ENCODE measurements at regions not wholly inside any gene's neighbourhood (a gene's known extent, or its start where the extent isn't known, plus 50 kb on each side); places are given as distances from the start of the nearest gene placed in this dataset.

DNA sequence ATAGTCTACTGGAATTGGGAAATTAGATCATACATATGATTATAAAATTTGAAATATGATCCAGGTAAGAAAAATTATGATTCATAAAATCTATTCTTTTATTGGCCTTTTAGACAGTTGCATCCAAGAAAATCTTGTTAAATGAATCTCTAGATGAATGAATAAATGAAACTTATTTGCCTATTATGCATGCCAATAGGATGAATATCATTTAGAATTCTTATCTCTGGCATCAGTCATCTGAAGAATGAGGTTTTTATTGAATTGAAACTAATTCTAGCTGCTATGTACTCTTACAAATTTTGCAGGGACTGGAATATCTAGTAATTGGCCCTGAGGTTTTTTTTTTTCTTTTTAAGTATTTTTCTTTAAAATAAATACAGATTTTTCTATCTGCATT is 475.5 kb downstream of the NAV3 start:
- Mint-ChIP-seq H3K4me1 (ENCODE audit: unreplicated experiment) (peaks cover 3% of the 10 kb centered on the region), H3K9me3 (ENCODE audit: unreplicated experiment) (no peaks in the 10 kb centered on the region), H3K27me3 (ENCODE audit: unreplicated experiment) (peaks cover 4% of the 10 kb centered on the region), H3K27ac (ENCODE audit: unreplicated experiment) (no peak overlapping the region), H3K4me3 (ENCODE audit: unreplicated experiment) (no peak overlapping the region), H3K36me3 (ENCODE audit: unreplicated experiment) (no peaks in the 10 kb centered on the region)
- DNase-seq (ENCODE audit: extremely low spot score, unreplicated experiment), result no peak
- TF ChIP-seq, protein P1, sequence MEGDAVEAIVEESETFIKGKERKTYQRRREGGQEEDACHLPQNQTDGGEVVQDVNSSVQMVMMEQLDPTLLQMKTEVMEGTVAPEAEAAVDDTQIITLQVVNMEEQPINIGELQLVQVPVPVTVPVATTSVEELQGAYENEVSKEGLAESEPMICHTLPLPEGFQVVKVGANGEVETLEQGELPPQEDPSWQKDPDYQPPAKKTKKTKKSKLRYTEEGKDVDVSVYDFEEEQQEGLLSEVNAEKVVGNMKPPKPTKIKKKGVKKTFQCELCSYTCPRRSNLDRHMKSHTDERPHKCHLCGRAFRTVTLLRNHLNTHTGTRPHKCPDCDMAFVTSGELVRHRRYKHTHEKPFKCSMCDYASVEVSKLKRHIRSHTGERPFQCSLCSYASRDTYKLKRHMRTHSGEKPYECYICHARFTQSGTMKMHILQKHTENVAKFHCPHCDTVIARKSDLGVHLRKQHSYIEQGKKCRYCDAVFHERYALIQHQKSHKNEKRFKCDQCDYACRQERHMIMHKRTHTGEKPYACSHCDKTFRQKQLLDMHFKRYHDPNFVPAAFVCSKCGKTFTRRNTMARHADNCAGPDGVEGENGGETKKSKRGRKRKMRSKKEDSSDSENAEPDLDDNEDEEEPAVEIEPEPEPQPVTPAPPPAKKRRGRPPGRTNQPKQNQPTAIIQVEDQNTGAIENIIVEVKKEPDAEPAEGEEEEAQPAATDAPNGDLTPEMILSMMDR (IDR thresholded peaks at IDR 0.05), result no peak

DNA sequence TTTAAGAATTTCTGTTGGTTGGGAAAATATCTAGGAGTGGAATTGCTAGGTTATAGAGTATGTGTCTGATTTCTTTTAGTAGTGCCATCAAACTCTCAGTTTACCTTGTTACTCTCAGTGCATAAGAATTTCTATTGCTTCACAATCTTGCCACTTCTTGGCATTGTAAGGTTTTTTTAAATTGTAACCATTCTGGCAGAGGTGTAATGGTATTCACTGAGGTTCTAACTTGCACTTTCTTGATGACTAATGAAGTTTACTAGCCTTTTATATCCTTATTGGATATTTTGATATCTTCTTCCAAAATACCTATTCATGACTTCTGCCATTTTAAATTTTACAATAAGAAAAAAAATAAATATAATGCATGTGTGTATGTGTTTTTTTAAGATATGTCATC is 478.0 kb downstream of the NAV3 start:
- H3K9me3 Mint-ChIP-seq (ENCODE audit: unreplicated experiment), result no peaks in the 10 kb centered on the region
- no peak overlapping the region for H3K27ac Mint-ChIP-seq (ENCODE audit: unreplicated experiment)
- H3K4me1 Mint-ChIP-seq (ENCODE audit: unreplicated experiment), result no peaks in the 10 kb centered on the region
- H3K27me3 Mint-ChIP-seq (ENCODE audit: unreplicated experiment), result no peaks in the 10 kb centered on the region
- no peak overlapping the region for H3K4me3 Mint-ChIP-seq (ENCODE audit: unreplicated experiment)
- no peaks in the 10 kb centered on the region for H3K36me3 Mint-ChIP-seq (ENCODE audit: unreplicated experiment)
- no peak for DNase-seq (ENCODE audit: extremely low spot score, unreplicated experiment)
- TF ChIP-seq, protein P1 (IDR thresholded peaks at IDR 0.05), result no peak

DNA sequence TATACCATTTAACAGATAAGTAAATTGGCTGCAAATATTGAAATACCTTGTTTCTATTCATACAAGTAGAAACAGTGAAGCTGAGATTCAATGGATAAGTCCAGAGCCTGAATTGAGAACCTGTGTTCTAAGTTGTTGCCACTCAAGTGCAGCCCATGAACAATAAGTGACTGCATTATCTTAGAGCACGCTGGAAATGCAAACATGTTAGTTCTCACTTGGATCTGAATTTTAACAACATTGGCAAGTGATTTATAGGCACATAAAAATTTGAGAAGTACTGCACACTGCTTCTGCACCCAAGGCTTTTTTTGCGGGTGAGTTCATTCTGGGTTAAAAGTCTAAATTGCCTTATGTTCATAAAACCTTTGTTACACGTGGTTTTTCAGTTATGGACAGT is 484.3 kb downstream of the NAV3 start:
- H3K4me3 Mint-ChIP-seq (ENCODE audit: unreplicated experiment), result no peak overlapping the region
- H3K4me1 Mint-ChIP-seq (ENCODE audit: unreplicated experiment), result no peaks in the 10 kb centered on the region
- peaks cover 6% of the 10 kb centered on the region for H3K9me3 Mint-ChIP-seq (ENCODE audit: unreplicated experiment)
- H3K27ac Mint-ChIP-seq (ENCODE audit: unreplicated experiment), result no peak overlapping the region
- H3K27me3 Mint-ChIP-seq (ENCODE audit: unreplicated experiment), result peaks cover 31% of the 10 kb centered on the region
- no peak for DNase-seq (ENCODE audit: extremely low spot score, unreplicated experiment)
- no peaks in the 10 kb centered on the region for H3K36me3 Mint-ChIP-seq (ENCODE audit: unreplicated experiment)
- TF ChIP-seq, protein P1 (IDR thresholded peaks at IDR 0.05), result no peak

DNA sequence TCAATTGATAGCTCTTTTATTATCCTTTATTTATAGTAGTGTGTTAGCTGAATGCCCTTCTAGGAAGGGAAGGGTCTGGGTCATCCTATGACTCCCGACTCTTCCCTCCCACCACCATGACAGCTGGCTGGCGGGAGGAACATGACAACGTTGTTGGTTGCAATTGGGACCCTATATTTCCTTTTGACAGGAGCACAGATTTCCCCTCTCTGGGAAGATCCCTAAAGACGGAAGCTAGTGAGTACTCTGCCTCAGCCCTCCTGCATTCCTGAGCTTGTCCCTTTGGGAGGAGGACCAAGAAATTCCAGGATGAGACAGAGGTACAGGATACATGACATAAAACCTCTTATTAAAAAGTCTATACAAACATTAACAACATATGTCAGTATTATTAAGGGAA is 485.4 kb downstream of the NAV3 start:
- TF ChIP-seq, protein P1 (IDR thresholded peaks at IDR 0.05), result no peak
- Mint-ChIP-seq H3K9me3 (ENCODE audit: unreplicated experiment) (peaks cover 6% of the 10 kb centered on the region), H3K36me3 (ENCODE audit: unreplicated experiment) (no peaks in the 10 kb centered on the region), H3K4me3 (ENCODE audit: unreplicated experiment) (no peak overlapping the region), H3K4me1 (ENCODE audit: unreplicated experiment) (no peaks in the 10 kb centered on the region), H3K27me3 (ENCODE audit: unreplicated experiment) (peaks cover 38% of the 10 kb centered on the region), H3K27ac (ENCODE audit: unreplicated experiment) (no peak overlapping the region)
- DNase-seq (ENCODE audit: extremely low spot score, unreplicated experiment), result no peak

DNA sequence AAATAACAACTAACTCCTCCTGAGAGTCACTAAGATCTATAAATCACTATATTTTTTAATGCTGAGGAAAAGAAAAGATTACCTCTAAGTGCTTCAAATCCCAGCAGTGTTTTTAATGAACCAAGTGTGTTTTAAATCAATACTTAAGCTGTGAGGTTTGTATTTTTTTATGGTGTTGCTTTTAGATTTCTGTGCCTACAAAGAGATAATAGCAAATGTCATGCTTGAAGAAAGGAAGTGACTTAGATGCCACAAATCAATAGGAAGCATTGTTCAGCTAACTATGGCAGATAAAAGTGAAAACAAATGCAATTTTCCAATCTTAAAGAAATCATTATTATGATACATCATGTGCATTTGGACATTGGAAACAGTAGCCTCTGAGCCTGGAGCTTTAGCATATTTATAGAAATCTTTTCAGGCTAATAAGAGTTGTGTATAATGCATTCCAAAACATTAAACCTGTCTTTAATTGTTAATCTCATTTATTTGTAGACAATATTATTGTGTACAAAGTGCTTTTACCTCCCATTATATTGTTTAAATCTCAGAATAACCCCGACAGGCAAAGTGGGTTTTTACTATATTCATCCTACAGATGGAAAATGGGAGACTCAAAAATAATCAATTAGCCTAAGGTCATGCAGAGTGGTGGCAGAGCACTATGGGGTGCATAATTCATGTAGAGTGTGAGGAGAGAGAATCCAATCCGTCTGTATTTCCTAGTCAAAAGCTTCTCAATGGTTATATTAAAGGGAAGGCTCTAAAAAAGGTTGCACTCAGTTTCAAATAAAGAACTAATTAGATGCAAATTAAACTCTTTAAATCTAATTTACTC is 486.2 kb downstream of the NAV3 start:
- Mint-ChIP-seq H3K27me3 (ENCODE audit: unreplicated experiment) (peaks cover 39% of the 10 kb centered on the region), H3K4me3 (ENCODE audit: unreplicated experiment) (no peak overlapping the region), H3K4me1 (ENCODE audit: unreplicated experiment) (no peaks in the 10 kb centered on the region), H3K36me3 (ENCODE audit: unreplicated experiment) (no peaks in the 10 kb centered on the region), H3K9me3 (ENCODE audit: unreplicated experiment) (peaks cover 6% of the 10 kb centered on the region), H3K27ac (ENCODE audit: unreplicated experiment) (no peak overlapping the region)
- TF ChIP-seq, protein P1 (IDR thresholded peaks at IDR 0.05), result no peak
- no peak for DNase-seq (ENCODE audit: extremely low spot score, unreplicated experiment)

Measured in osteocyte (in vitro differentiated cells).